ENCODE measurements at regions not wholly inside any gene's neighbourhood (a gene's known extent, or its start where the extent isn't known, plus 50 kb on each side); places are given as distances from the start of the nearest gene placed in this dataset.

DNA sequence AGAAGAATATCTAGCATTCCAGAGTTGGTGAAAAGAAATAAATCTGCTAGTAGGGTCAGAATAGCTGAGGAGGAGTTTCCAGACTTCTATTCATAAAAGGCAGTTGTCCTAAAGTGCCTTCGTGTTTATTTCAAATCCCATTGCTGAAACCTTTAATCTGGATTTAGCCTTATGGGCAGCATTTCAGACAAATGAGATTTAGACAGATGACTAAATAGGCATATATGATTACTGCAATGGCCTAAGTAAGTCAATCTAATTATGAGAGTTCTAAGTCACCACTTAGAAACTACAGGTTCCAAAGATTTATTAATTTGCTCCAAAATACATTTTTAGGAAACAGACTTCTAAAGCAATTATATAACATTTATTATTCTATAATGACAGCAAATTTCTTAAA lies 368.7 kb downstream of the LIG4 start:
- no peak for DNase-seq
- in situ Hi-C loops (cut with HindIII; ENCODE audit: low pct_ligation_motif_present, low pct_unique_long_range_greater_than_20kb, low sequenced_read_pairs) = no loop called here

DNA sequence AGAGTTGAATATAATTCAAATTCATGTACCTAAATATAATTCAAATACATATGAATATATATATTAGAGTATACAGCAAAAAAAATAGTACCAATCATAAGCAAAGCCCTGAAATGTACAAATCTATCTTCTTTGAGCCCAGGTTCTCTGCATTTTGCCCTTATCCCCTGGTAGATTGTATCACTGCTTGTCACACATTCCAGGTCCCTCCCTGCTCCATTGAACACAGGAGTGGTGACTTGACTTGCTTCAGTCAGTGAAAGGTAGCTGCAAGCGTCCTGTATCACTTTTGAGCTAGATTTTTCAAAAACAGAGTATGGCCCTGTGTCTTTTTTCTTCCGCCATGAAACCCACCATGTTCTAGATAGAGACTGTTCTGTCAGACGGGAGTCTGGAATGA lies 369.4 kb downstream of the LIG4 start:
- peak; percentile 40 for DNase-seq
- in situ Hi-C loops (cut with HindIII; ENCODE audit: low pct_ligation_motif_present, low pct_unique_long_range_greater_than_20kb, low sequenced_read_pairs) = no loop called here

DNA sequence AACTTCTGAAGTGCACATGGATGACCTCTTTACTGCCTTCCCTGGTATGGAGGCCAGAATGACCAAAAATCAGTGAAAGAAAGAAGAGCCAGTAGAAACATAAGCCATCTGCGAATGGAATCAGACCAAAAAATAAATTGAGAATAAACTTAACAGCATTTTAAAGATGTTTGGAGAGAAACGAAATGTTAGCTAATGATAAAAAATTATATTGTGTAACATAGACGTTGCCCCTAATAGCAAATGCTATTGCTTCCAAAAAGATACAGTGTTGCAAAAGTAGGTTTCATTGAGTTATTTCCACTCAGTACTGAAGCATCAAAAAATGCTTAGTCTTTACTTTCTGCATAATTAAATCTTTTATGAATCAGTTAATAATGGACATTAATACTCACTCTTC lies 371.7 kb downstream of the LIG4 start:
- in situ Hi-C loops (cut with HindIII; ENCODE audit: low pct_ligation_motif_present, low pct_unique_long_range_greater_than_20kb, low sequenced_read_pairs) = no loop called here
- no peak for DNase-seq

DNA sequence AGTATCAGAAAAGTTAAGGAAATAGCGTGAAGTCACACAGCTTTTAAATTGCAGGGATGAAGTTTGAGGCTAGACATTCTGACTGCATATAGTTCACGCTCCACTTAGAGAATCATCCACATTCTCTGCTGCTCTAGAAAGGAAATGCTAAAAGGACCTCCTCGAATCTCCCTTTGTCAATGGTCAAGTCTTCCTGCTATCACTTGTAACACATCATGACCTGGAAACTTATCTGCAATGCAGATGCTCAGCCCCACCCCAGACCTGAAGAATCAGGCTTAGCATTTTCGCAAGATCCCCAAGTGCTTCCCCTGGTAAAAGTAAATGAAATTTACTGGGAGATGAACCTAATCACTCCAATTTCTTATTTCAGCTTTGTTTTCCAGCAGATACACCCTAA lies 372.1 kb downstream of the LIG4 start:
- in situ Hi-C loops (cut with HindIII; ENCODE audit: low pct_ligation_motif_present, low pct_unique_long_range_greater_than_20kb, low sequenced_read_pairs) = no loop called here
- no peak for DNase-seq

DNA sequence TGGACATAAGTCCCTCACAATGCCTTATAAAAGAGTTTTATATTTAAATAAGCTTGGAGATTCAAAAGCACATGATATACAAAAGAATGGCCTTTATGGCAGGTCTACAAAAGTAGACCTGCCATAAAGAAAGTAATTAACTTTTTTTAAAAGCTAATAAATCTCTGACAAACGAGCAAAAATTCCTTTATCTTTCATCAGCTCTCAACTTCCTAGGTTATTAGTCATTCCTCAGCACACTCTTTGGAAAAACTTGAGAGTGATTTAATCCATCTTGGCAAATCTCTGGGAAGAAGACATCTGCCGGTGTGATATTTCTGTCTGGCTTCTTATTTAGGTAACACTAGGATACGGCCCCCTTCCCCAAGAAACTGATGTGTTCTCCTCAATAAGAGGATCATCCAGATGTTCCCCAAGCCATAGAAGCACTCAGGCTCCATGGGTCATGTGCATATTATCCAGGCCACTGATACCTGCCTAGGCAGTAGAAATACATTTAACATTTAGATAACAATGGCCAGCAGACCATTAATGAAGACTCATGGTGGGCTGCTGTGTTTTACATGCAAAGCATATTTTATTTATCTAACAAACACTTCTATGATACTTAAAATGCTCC lies 372.7 kb downstream of the LIG4 start:
- in situ Hi-C loops (cut with HindIII; ENCODE audit: low pct_ligation_motif_present, low pct_unique_long_range_greater_than_20kb, low sequenced_read_pairs) = no loop called here
- peak; percentile 80 for DNase-seq

DNA sequence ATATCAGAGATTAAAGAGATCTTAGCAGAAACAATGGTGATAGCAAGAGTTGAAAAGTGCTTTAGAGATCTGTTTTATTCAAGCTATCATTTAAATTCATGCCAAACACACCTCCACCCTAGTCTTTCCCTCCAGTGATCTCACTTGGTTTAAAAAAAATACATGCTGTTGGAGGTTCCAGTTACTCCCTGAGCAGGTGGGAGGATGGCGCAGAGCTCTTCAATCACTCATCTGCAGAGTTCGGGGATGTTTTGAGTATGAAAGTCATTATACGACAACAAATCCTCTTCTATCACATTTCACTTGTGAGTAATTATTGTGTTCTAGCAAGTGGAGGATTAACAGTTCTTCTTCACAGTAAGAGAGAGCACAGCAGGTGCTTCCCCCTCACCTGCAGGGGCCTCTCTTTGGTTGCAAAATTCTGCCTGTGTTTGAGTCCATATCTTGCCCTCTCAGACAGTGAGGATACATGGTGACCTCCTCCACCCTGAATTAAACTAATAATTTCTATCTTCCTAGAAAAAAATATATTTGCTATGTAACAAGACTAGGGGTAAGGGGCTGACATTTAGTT lies 376.7 kb downstream of the LIG4 start:
- no peak for DNase-seq
- in situ Hi-C loops (cut with HindIII; ENCODE audit: low pct_ligation_motif_present, low pct_unique_long_range_greater_than_20kb, low sequenced_read_pairs) = no loop called here

DNA sequence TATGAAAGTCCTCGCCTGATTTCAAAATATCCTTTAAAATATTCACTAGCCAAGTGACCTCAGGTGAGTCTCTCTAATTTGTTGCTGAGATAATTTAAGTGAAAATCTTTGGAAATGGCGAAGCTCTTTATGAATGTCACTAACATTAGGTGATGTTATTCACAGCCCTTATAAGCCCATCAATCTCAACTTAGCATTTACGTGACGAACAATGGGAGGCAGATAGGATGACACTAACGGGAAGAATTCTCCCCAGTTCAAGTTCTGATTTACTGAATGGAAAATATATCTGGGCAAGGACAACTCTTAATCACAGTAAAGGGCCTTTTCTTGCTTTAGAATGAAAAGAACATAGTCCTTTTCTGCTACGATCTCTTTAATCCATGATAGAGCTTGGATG lies 378.7 kb downstream of the LIG4 start:
- DNase-seq = no peak
- in situ Hi-C loops (cut with HindIII; ENCODE audit: low pct_ligation_motif_present, low pct_unique_long_range_greater_than_20kb, low sequenced_read_pairs) = no loop called here

DNA sequence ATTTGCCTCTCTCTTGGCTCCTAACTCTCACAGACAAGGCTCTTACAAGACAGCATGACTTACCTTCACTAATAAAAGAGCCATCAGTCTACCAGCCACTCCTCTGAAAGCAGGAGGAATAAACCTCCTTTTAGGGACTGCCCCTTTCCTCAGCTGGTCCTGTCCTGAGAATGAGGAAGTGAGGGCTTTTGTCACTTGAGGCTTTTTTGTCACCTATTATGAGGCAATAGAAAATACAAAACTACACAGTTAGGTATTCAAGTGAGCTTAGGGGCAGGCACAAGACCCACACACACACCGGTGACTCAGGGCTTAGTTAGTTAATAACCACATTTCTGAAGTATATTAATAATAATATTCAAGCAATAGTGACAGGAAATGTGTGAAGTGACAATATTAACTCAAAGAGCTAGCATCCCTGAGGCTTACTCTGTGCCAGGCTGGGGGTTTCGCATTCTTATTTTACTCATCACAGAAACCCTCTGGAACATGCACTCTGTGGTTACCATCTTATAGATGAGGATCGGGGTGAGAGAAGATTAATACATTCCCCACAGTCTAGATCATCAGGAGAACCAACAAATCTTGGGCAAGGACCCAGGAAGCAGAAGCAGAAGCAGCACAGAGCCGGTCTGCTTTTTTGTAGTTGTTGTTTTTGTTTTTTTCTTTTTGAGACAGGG lies 379.9 kb downstream of the LIG4 start:
- in situ Hi-C loops (cut with HindIII; ENCODE audit: low pct_ligation_motif_present, low pct_unique_long_range_greater_than_20kb, low sequenced_read_pairs) = no loop called here
- DNase-seq = peak; percentile 94

DNA sequence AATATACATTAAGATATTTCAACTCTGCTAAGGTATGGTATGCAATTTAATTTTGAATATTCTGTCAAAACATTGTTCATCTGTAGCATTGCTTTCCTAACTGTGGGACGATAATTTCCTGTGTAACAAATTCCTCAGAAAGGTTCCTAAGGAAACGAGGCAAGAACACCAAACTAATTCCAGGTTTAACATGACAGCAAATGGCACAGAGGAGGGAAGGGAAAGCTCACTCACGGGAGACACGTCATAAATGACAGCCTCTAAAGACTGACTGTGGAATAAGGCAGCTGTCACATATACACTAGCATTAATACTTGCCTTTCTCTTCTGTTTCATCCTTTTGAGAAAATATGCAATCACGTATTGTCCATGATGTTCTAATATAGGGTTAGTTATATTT lies 380.6 kb downstream of the LIG4 start:
- peak; percentile 59 for DNase-seq
- in situ Hi-C loops (cut with HindIII; ENCODE audit: low pct_ligation_motif_present, low pct_unique_long_range_greater_than_20kb, low sequenced_read_pairs) = no loop called here

DNA sequence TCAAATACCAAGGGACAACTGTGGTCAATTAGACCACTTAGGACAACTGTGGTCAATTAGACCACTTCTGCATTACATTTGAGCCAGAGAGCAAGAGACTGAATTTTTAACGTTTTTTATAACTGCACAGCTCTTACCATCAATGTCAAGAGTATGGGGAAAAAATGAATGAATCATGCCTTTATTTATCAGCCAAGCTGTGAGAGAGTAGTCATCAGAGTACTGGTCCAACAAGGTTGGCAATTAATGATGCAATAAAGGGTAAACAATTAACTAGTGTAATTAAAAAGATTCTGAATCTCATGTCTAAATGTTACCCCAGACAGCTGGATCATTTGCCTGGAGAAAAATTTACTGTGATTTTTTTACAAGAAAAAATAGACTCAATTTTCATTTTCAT lies 381.1 kb downstream of the LIG4 start:
- DNase-seq = no peak
- in situ Hi-C loops (cut with HindIII; ENCODE audit: low pct_ligation_motif_present, low pct_unique_long_range_greater_than_20kb, low sequenced_read_pairs) = no loop called here

DNA sequence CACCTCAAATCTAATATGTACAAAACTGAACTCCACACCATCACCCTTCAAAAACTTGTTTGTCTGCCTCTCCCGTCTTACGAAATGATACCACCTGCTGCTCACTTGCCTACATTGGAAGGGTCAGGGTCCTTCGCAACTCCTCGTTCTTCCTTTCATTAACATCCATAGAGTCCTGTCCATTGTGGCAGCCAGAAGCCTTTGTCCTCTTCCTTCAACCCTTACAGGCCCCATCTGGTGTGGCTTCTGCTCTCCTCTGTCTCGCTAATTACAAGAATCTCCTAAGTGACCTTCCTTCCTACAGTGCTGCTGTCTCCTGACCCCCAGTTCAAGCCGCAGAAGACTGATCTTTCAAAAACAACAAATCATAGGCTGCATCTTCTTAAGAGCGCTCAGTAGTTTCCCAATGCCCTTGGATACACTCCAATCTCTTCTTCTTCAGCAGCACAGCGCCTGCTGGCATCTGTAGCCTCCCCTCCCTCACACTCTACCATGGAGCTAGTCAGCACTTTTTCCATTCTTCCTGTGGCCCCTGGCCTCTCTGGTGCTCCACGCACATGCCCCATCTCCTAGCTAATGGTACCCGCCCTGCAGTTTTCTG lies 382.7 kb downstream of the LIG4 start:
- in situ Hi-C loops (cut with HindIII; ENCODE audit: low pct_ligation_motif_present, low pct_unique_long_range_greater_than_20kb, low sequenced_read_pairs) = no loop called here
- no peak for DNase-seq

DNA sequence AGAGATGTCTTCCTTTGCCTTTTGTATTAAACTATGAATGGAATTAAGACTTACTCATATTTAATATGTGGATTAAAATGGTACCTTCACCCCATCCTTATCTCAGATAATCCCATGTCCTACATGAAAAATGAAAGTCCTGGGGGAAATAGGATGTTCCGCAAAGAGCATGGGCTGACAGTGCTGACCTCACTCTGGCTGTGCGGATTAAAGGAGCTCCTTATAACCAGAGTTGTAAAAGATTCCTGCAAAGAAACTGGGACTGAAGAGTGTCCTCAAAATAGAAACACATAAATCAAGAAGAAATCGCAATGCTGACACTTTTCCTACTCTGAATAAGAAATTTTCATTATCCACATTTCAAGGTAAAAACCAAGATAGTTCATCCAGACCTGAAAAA lies 384.5 kb downstream of the LIG4 start:
- no peak for DNase-seq
- in situ Hi-C loops (cut with HindIII; ENCODE audit: low pct_ligation_motif_present, low pct_unique_long_range_greater_than_20kb, low sequenced_read_pairs) = no loop called here

DNA sequence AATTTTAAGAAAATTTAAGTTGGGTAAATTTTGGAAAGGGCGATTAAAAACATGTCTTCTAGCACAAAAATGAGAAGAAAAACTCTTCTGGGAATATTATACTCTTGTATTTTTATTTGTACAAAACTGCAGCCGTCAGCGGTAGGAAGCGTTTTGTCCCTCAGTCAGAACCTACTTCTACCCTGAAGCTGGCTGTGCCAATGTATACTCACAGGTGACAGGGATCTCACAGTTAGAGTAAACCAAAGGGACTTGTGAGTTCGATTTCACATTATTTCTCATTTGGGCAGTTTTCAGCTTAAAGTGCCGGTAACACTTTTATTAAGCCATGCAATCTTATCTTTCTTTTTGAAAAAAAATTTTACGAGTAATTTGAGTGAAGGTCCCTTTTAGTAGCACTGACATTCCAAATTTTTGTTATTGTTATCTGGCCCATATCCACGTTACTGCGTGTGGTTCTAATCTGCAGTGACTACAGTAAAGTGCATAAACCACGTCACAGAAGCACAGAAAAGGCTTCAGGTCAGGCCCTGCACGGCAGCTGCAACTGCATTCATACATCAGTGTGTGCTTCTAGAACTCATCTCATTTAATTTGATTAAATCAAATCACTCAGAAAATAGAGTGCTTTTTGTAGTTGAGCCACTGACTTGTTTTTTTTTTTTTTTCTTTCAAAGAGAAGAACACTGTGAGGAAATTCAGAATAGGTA lies 387.3 kb downstream of the LIG4 start:
- no peak for DNase-seq
- in situ Hi-C loops (cut with HindIII; ENCODE audit: low pct_ligation_motif_present, low pct_unique_long_range_greater_than_20kb, low sequenced_read_pairs) = no loop called here

DNA sequence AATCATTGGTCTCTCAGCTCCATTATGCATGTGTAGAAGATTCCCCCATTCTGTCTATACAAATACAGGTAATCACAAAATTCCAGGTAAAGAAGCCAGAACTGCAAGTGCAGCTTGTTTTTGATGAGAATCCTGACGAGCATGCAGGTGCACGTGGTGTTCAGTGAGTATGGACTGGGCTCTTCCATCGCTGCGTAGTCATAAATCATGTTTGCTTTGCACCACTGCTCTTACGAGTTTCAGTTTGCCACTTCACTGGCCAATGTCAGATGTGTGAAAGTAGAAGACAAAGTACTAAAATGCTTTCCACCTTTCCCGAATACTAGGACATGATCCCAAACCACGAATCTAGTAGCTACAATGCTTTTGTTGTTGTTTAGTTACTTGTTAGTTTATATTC lies 390.7 kb downstream of the LIG4 start:
- in situ Hi-C loops (cut with HindIII; ENCODE audit: low pct_ligation_motif_present, low pct_unique_long_range_greater_than_20kb, low sequenced_read_pairs) = no loop called here
- peak; percentile 61 for DNase-seq

DNA sequence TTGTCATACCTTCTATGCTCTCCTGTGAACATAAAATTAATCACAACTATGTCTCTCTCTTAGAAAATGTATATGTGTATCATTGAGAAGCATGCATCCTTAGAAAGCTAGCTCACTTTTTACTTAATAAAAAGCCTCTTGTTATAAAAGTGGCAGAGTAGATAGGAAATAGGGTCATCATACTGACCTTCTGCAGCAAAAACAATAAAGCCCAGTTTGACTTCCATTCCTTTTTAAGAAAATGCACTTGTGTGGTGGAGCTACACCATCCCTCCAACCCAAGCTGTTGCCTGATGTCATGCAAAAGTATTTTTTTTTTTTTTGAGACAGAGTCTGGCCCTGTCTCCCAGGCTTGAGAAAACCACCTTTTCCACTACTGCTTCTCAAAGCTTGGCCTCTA lies 393.3 kb downstream of the LIG4 start:
- in situ Hi-C loops (cut with HindIII; ENCODE audit: low pct_ligation_motif_present, low pct_unique_long_range_greater_than_20kb, low sequenced_read_pairs) = no loop called here
- DNase-seq = no peak

DNA sequence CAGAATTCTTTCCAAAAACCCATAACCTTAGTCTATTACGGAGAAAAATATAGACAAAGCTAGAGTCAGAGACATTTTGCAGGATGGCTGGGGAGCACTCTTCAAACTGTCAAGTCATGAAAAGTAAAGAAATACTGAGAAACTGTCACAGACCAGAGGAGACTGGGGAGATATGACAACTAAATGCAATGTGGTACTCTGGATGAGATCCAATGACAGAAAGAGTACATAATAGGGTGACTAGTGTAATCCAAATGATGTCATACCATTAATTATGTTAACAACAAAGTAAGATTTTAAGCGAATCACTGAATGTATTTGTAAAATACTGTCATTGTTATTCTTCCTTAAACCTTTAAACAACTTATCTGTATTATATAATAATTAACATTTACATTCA lies 393.8 kb downstream of the LIG4 start:
- DNase-seq = no peak
- in situ Hi-C loops (cut with HindIII; ENCODE audit: low pct_ligation_motif_present, low pct_unique_long_range_greater_than_20kb, low sequenced_read_pairs) = no loop called here

DNA sequence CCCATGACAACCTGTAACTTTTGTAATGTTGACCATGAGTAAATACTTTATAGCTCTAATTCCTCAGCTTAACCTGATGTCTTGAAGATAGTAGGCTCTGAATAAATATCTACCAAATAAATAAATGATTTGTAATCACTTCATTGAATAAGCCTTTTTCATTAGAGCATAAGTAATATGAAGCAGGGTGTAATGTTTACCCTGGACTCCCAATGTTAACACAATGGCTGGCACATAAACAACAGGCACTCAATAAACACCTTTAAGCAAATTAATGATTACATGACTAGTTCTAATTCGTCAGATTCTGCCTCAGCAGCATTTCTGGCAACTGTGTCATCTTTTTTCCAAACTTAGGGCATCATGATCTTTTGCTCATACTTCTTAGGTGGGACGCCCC lies 396.3 kb downstream of the LIG4 start:
- DNase-seq = no peak
- in situ Hi-C loops (cut with HindIII; ENCODE audit: low pct_ligation_motif_present, low pct_unique_long_range_greater_than_20kb, low sequenced_read_pairs) = no loop called here

DNA sequence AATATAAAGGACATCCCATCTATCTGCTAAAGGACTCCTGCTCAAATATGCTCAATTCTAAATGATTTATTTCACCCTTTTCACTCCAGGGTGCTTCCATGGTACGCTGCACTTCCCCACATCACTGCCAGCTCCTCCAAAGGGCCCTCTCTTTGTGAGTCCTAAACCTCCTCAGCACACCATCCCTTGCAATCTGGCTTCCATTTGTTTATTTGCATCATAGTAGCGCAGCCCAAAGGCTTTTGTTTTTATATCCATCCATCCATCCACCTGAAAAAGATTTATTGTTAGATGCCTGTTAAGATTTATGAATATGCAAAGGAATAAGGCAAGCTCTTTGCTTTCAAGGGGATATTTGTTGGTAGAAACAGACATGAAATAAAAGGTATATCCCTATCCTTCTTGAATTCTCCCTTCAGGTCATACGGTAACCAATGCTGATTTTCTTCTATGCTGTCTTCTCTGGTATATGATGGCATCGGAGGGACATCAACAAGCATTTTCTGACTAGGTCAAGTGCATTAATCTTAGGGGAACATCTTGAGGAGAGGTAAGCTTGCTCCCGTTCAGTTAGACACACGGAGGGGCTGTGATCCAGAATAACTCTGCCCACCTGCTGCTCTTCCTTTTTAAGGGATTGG lies 397.6 kb downstream of the LIG4 start:
- DNase-seq = no peak
- in situ Hi-C loops (cut with HindIII; ENCODE audit: low pct_ligation_motif_present, low pct_unique_long_range_greater_than_20kb, low sequenced_read_pairs) = no loop called here

DNA sequence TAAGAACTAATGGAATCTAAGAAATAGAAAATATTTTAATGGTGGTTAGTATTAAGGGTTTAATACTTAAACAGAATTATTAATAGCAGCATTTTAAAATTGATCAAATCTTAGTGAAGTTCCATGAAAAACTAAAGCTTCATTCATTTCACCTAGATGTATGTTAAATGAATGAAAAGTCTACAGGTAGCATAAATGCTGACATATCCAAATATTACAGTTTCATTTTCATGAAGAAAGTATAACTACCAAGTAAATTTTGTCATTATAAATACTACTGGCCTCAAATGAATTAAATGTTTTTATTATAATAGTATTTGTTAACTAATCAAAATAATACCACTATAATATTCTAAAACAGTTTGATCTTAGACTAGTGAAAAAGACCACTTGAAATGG lies 403.3 kb downstream of the LIG4 start:
- in situ Hi-C loops (cut with HindIII; ENCODE audit: low pct_ligation_motif_present, low pct_unique_long_range_greater_than_20kb, low sequenced_read_pairs) = no loop called here
- no peak for DNase-seq

Measured in ACHN (cell line).